ENCODE measurements at regions not wholly inside any gene's neighbourhood (a gene's known extent, or its start where the extent isn't known, plus 50 kb on each side); places are given as distances from the start of the nearest gene placed in this dataset.

- TF ChIP-seq CTCF (conservative IDR thresholded peaks at IDR 0.05; ENCODE audit: low read depth in 2 of 2) (no peak), EZH2 (IDR thresholded peaks at IDR 0.05; ENCODE audit: low read depth, unreplicated experiment) (no peak), ETS1 (IDR thresholded peaks at IDR 0.05) (no peak), POLR2AphosphoS5 (IDR thresholded peaks at IDR 0.05; ENCODE audit: low read depth) (no peak), NANOG (IDR thresholded peaks at IDR 0.05; ENCODE audit: borderline replicate concordance) (no peak), JUNB (IDR thresholded peaks at IDR 0.05; ENCODE audit: unreplicated experiment) (no peak), REST (IDR thresholded peaks at IDR 0.05; ENCODE audit: unreplicated experiment) (no peak), EZH2phosphoT487 (IDR thresholded peaks at IDR 0.05; ENCODE audit: unreplicated experiment) (no peak)
These were observed 110.6 kb downstream of the EMX2 start for GRCh38 chr10:117653170-117653515.

Data from GM23338 (cell line).